GM12878 (cell line): ENCODE measurements at regions not wholly inside any gene's neighbourhood (a gene's known extent, or its start where the extent isn't known, plus 50 kb on each side); places are given as distances from the start of the nearest gene placed in this dataset.

Experiments used
- BCL11A ChIP-seq: IDR thresholded peaks from 2 replicates; pipeline ENCODE4 v1.6.1; 2011; ENCODE audit warnings: low read depth, low read length
- EGR1 ChIP-seq, 2 experiments: IDR thresholded peaks; 1 replicate in 1 of 2; 2 replicates in 1 of 2; pipeline ENCODE4 v1.6.1; 2011 to 2012; ENCODE audit warnings: low read depth in 2 of 2, low read length in 2 of 2, borderline replicate concordance in 1 of 2, mild to moderate bottlenecking in 1 of 2, moderate library complexity in 1 of 2
- EZH2 ChIP-seq: IDR thresholded peaks from 2 replicates; pipeline ENCODE4 v1.6.1; 2012; ENCODE audit warnings: low read depth, mild to moderate bottlenecking, control low read depth, inconsistent platforms, low read length, borderline replicate concordance; ENCODE audit not compliant: control insufficient read depth
- NR2F1 ChIP-seq: fragments of 450-650 bp; conservative IDR thresholded peaks from 2 replicates; pipeline ENCODE4 v1.6.1; 2017; ENCODE audit warnings: mild to moderate bottlenecking
- POLR2AphosphoS5 ChIP-seq: IDR thresholded peaks from 2 replicates; pipeline ENCODE4 v1.6.1; 2011; ENCODE audit warnings: mild to moderate bottlenecking, low read length, inconsistent platforms
- RAD21 ChIP-seq: IDR thresholded peaks from 2 replicates; pipeline ENCODE4 v1.6.1; 2011; ENCODE audit warnings: mild to moderate bottlenecking, low read depth, low read length, moderate library complexity; ENCODE audit not compliant: insufficient read depth
- RCOR1 ChIP-seq: conservative IDR thresholded peaks from 2 replicates; pipeline ENCODE4 v1.6.1; 2012; ENCODE audit warnings: low read depth, low read length, improper control_type of control experiment
- TCF12 ChIP-seq: IDR thresholded peaks from 2 replicates; pipeline ENCODE4 v1.6.1; 2011; ENCODE audit warnings: low read depth, mild to moderate bottlenecking, low read length
- YY1 ChIP-seq: IDR thresholded peaks from 2 replicates; pipeline ENCODE4 v1.6.1; 2011; ENCODE audit warnings: low read depth, mild to moderate bottlenecking, low read length
- TF ChIP-seq, protein P1 (sequence below), 3 experiments: IDR thresholded peaks in 2 of 3; conservative IDR thresholded peaks in 1 of 3; 2 replicates each; pipeline ENCODE4 v1.5.1; 2011; ENCODE audit warnings: low read depth in 3 of 3, low read length in 3 of 3, mild to moderate bottlenecking in 3 of 3, control low read depth in 2 of 3, moderate library complexity in 2 of 3, inconsistent platforms in 1 of 3, mixed read lengths in 1 of 3; ENCODE audit not compliant: control insufficient read depth in 2 of 3, insufficient read depth in 1 of 3; ENCODE audit errors: extremely low read depth in 1 of 3

DNA sequence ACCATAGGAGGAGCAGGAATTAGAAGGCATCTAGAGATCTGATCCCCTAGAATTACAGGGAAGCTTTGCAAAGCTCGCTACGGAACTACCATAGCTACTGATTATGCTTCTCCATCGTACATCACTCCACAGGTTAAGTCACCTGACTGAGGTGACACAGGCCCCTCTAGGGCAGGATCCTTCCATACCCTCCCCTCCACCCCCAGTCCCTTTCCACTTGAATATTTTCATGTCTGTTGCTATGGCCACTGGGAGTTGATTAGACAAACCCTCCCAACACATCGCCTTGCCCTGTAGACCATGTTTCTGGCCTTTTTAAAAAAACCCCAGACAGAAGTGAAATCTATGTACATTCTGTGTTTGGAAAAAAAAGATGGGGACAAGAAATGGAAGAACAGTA is 287.1 kb downstream of the SOX9 start:
- TF ChIP-seq RAD21 (no peak), EGR1 (IDR thresholded peaks at IDR 0.05; ENCODE audit: borderline replicate concordance in 1 of 2, low read depth in 2 of 2, low read length in 2 of 2) (no peak), BCL11A (no peak), EZH2 (no peak), NR2F1 (no peak), TCF12 (no peak), POLR2AphosphoS5 (no peak), RCOR1 (no peak), YY1 (no peak)
- TF ChIP-seq, protein P1, sequence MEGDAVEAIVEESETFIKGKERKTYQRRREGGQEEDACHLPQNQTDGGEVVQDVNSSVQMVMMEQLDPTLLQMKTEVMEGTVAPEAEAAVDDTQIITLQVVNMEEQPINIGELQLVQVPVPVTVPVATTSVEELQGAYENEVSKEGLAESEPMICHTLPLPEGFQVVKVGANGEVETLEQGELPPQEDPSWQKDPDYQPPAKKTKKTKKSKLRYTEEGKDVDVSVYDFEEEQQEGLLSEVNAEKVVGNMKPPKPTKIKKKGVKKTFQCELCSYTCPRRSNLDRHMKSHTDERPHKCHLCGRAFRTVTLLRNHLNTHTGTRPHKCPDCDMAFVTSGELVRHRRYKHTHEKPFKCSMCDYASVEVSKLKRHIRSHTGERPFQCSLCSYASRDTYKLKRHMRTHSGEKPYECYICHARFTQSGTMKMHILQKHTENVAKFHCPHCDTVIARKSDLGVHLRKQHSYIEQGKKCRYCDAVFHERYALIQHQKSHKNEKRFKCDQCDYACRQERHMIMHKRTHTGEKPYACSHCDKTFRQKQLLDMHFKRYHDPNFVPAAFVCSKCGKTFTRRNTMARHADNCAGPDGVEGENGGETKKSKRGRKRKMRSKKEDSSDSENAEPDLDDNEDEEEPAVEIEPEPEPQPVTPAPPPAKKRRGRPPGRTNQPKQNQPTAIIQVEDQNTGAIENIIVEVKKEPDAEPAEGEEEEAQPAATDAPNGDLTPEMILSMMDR (IDR thresholded peaks at IDR 0.05 in 2 of 3, conservative IDR thresholded peaks at IDR 0.05 in 1 of 3; ENCODE audit: control insufficient read depth in 2 of 3, extremely low read depth in 1 of 3, insufficient read depth in 1 of 3, low read depth in 3 of 3, low read length in 3 of 3) = no peak
